Femur (tissue), 1 donor: ENCODE measurements at regions not wholly inside any gene's neighbourhood (a gene's known extent, or its start where the extent isn't known, plus 50 kb on each side); places are given as distances from the start of the nearest gene placed in this dataset.
"Not testable (repeated sequence)": the region's sequence is repeated elsewhere in the genome, so short reads cannot be mapped to it uniquely, and the experiment has no call there.

ENCODE experiments used
- DNase-seq: peaks from one replicate; pipeline ENCODE4 v3.0.0-alpha.2; 2017

- no peak for DNase-seq
Observed at GRCh38 chr12:75634244-75635222, 123.1 kb upstream of the KRR1 start.

- no peak for DNase-seq
Observed at GRCh38 chr12:75633789-75634188, 122.4 kb upstream of the KRR1 start.

- DNase-seq, result no peak
Observed at GRCh38 chr12:75632442-75632841, 121.0 kb upstream of the KRR1 start.

GRCh38 chr12:75631831-75632230 is 120.4 kb upstream of the KRR1 start:
- DNase-seq, result peak; percentile 63

GRCh38 chr12:75630091-75630490 is 118.7 kb upstream of the KRR1 start:
- DNase-seq, result no peak

GRCh38 chr12:75628916-75629315 is 117.5 kb upstream of the KRR1 start:
- DNase-seq, result no peak

GRCh38 chr12:75628511-75628910 is 117.1 kb upstream of the KRR1 start:
- no peak for DNase-seq

GRCh38 chr12:75623631-75624154 is 112.3 kb upstream of the KRR1 start:
- DNase-seq, result no peak

GRCh38 chr12:75622492-75622891 is 111.1 kb upstream of the KRR1 start:
- DNase-seq, result no peak

- DNase-seq, result not testable (repeated sequence)
Observed at GRCh38 chr12:75614396-75614795, 103.0 kb upstream of the KRR1 start.

GRCh38 chr12:75613981-75614380 is 102.6 kb upstream of the KRR1 start:
- DNase-seq, result no peak

- DNase-seq, result no peak
Observed at GRCh38 chr12:75611041-75611440, 99.6 kb upstream of the KRR1 start.

- no peak for DNase-seq
Observed at GRCh38 chr12:75606956-75607355, 95.5 kb upstream of the KRR1 start.

GRCh38 chr12:75606151-75606550 is 94.7 kb upstream of the KRR1 start:
- no peak for DNase-seq

- no peak for DNase-seq
Observed at GRCh38 chr12:75603475-75603874, 92.1 kb upstream of the KRR1 start.

- no peak for DNase-seq
Observed at GRCh38 chr12:75602106-75602505, 90.7 kb upstream of the KRR1 start.

- DNase-seq, result no peak
Observed at GRCh38 chr12:75600146-75600545, 88.7 kb upstream of the KRR1 start.

- no peak for DNase-seq
Observed at GRCh38 chr12:75599061-75599460, 87.7 kb upstream of the KRR1 start.

- no peak for DNase-seq
Observed at GRCh38 chr12:75596406-75596805, 85.0 kb upstream of the KRR1 start.

GRCh38 chr12:75592638-75593335 is 81.4 kb upstream of the KRR1 start:
- no peak for DNase-seq

GRCh38 chr12:75592086-75592485 is 80.7 kb upstream of the KRR1 start:
- DNase-seq, result no peak

- DNase-seq, result no peak
Observed at GRCh38 chr12:75591628-75592027, 80.2 kb upstream of the KRR1 start.

GRCh38 chr12:75589801-75590200 is 78.4 kb upstream of the KRR1 start:
- no peak for DNase-seq
